ENCODE measurements at regions not wholly inside any gene's neighbourhood (a gene's known extent, or its start where the extent isn't known, plus 50 kb on each side); places are given as distances from the start of the nearest gene placed in this dataset.

GRCh38 chr11:128391811-128392210, 195.5 kb downstream of the ETS1 start:
- H3K36me3 Mint-ChIP-seq (ENCODE audit: unreplicated experiment) = no peaks in the 10 kb centered on the region
- peaks cover 2% of the 10 kb centered on the region for H3K27me3 Mint-ChIP-seq (ENCODE audit: unreplicated experiment)
- no peak for TF ChIP-seq CTCF (IDR thresholded peaks at IDR 0.05)
- no peaks in the 10 kb centered on the region for H3K9me3 Mint-ChIP-seq (ENCODE audit: unreplicated experiment)
- H3K27ac Mint-ChIP-seq (ENCODE audit: unreplicated experiment) = no peak overlapping the region
- DNase-seq (ENCODE audit: extremely low spot score, unreplicated experiment) = no peak
- H3K4me1 Mint-ChIP-seq (ENCODE audit: unreplicated experiment) = peaks cover 28% of the 10 kb centered on the region
- H3K4me3 Mint-ChIP-seq (ENCODE audit: unreplicated experiment) = no peak overlapping the region

GRCh38 chr11:128390246-128390645, 197.1 kb downstream of the ETS1 start:
- Mint-ChIP-seq H3K36me3 (ENCODE audit: unreplicated experiment) (no peaks in the 10 kb centered on the region), H3K9me3 (ENCODE audit: unreplicated experiment) (no peaks in the 10 kb centered on the region), H3K4me3 (ENCODE audit: unreplicated experiment) (no peak overlapping the region), H3K27ac (ENCODE audit: unreplicated experiment) (no peak overlapping the region), H3K4me1 (ENCODE audit: unreplicated experiment) (peaks cover 28% of the 10 kb centered on the region), H3K27me3 (ENCODE audit: unreplicated experiment) (peaks cover 2% of the 10 kb centered on the region)
- no peak for DNase-seq (ENCODE audit: extremely low spot score, unreplicated experiment)
- no peak for TF ChIP-seq CTCF (IDR thresholded peaks at IDR 0.05)

- peaks cover 2% of the 10 kb centered on the region for H3K27me3 Mint-ChIP-seq (ENCODE audit: unreplicated experiment)
- H3K9me3 Mint-ChIP-seq (ENCODE audit: unreplicated experiment) = no peaks in the 10 kb centered on the region
- no peak for TF ChIP-seq CTCF (IDR thresholded peaks at IDR 0.05)
- DNase-seq (ENCODE audit: extremely low spot score, unreplicated experiment) = no peak
- H3K4me3 Mint-ChIP-seq (ENCODE audit: unreplicated experiment) = no peak overlapping the region
- no peaks in the 10 kb centered on the region for H3K36me3 Mint-ChIP-seq (ENCODE audit: unreplicated experiment)
- peaks cover 25% of the 10 kb centered on the region for H3K4me1 Mint-ChIP-seq (ENCODE audit: unreplicated experiment)
- no peak overlapping the region for H3K27ac Mint-ChIP-seq (ENCODE audit: unreplicated experiment)
Measured at GRCh38 chr11:128389461-128389976, 197.8 kb downstream of the ETS1 start.

- Mint-ChIP-seq H3K9me3 (ENCODE audit: unreplicated experiment) (no peaks in the 10 kb centered on the region), H3K27ac (ENCODE audit: unreplicated experiment) (peak overlapping the region; percentile 3), H3K4me1 (ENCODE audit: unreplicated experiment) (peaks cover 14% of the 10 kb centered on the region), H3K27me3 (ENCODE audit: unreplicated experiment) (peaks cover 2% of the 10 kb centered on the region), H3K36me3 (ENCODE audit: unreplicated experiment) (no peaks in the 10 kb centered on the region), H3K4me3 (ENCODE audit: unreplicated experiment) (no peak overlapping the region)
- no peak for DNase-seq (ENCODE audit: extremely low spot score, unreplicated experiment)
- no peak for TF ChIP-seq CTCF (IDR thresholded peaks at IDR 0.05)
Measured at GRCh38 chr11:128388206-128388815, 199.0 kb downstream of the ETS1 start.

- H3K4me3 Mint-ChIP-seq (ENCODE audit: unreplicated experiment) = no peak overlapping the region
- no peak for TF ChIP-seq CTCF (IDR thresholded peaks at IDR 0.05)
- DNase-seq (ENCODE audit: extremely low spot score, unreplicated experiment) = no peak
- no peaks in the 10 kb centered on the region for H3K27me3 Mint-ChIP-seq (ENCODE audit: unreplicated experiment)
- H3K27ac Mint-ChIP-seq (ENCODE audit: unreplicated experiment) = no peak overlapping the region
- H3K9me3 Mint-ChIP-seq (ENCODE audit: unreplicated experiment) = peaks cover 15% of the 10 kb centered on the region
- no peaks in the 10 kb centered on the region for H3K36me3 Mint-ChIP-seq (ENCODE audit: unreplicated experiment)
- H3K4me1 Mint-ChIP-seq (ENCODE audit: unreplicated experiment) = peaks cover 2% of the 10 kb centered on the region
Measured at GRCh38 chr11:128379587-128380580, 207.5 kb downstream of the ETS1 start.

Data from osteocyte (in vitro differentiated cells).